GM21423 (cell line): ENCODE measurements at regions not wholly inside any gene's neighbourhood (a gene's known extent, or its start where the extent isn't known, plus 50 kb on each side); places are given as distances from the start of the nearest gene placed in this dataset.

Source experiments
- ATAC-seq: cut with Tn5 transposase; IDR thresholded peaks from one replicate; pipeline ENCODE4 v1.9.1; 2021; ENCODE audit warnings: mild to moderate bottlenecking, moderate library complexity; ENCODE audit not compliant: unreplicated experiment

GRCh38 chr2:107361751-107362381 lies 464.8 kb upstream of the RGPD4 start:
- ATAC-seq: no peak

- no peak for ATAC-seq
Observed at GRCh38 chr2:107362993-107363392, 463.7 kb upstream of the RGPD4 start.

DNA sequence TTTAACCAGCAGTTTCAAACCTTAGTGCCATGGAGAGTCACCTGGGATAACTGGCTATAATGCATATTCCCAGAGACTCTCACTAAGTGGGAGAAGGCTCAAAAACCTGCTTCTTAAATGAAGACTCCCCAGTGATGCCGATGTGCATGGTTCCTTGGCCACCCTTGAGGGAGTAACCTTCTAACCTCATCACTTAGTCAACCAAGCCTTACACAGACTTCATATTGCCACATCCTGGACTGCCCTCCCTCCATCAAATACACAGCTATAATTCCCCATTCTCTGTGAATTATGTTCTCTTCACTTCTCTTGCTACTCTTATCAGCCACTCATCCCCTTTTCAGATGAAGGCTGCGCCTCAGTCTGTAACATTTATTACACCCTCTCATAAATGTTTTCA lies 462.9 kb upstream of the RGPD4 start:
- no peak for ATAC-seq

DNA sequence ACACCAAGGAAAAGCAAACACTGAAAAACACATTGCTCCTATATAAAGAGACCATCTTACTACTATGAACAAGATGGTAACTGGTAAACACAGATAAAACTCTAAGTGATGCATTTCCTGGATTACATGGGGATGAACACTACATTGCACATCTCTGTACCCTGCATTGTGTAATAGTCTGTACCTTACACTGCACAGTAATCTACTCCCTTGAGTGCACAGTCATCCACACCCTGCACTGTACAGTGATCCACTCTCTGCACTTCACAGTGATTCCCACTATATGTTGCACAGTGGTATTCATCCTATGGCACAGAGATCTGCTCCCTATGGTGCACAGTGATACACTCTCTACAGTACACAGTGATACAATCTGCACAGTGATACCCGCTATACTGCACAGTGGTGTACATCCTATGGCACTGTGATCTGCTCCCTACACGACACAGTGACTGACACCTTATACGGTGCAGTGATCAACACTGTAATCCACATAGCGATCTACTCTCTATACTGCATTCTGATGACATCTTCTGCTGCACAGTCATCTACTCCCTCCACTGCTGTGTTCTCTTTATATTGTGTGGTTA lies 462.2 kb upstream of the RGPD4 start:
- ATAC-seq: no peak

- no peak for ATAC-seq
Observed at GRCh38 chr2:107374249-107374648, 452.4 kb upstream of the RGPD4 start.

DNA sequence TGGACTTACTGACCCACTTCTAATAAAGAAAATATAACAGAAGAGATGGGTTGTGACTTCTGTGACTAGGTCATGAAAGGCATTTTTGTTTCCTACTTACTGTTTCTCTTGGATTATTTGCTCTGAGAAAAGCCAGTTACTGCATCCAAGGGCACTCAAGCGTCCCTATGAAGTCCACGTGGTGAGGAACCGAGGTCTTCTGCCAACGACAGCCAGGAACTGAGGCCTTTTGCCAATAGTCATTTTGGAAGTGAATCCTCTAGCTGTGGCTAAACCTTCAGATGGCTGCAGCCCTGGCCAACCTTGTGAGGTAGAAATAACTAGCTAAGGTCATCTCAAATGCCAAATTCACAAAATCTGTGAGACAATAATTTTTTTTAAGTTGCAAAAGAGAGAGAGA lies 449.8 kb upstream of the RGPD4 start:
- no peak for ATAC-seq

GRCh38 chr2:107380912-107381311 lies 445.8 kb upstream of the RGPD4 start:
- ATAC-seq: no peak

- ATAC-seq: no peak
Observed at GRCh38 chr2:107383691-107384090, 443.0 kb upstream of the RGPD4 start.

GRCh38 chr2:107384422-107384821 lies 442.3 kb upstream of the RGPD4 start:
- no peak for ATAC-seq

- ATAC-seq: no peak
Observed at GRCh38 chr2:107385921-107386320, 440.8 kb upstream of the RGPD4 start.

GRCh38 chr2:107392241-107392704 lies 434.4 kb upstream of the RGPD4 start:
- ATAC-seq: no peak

DNA sequence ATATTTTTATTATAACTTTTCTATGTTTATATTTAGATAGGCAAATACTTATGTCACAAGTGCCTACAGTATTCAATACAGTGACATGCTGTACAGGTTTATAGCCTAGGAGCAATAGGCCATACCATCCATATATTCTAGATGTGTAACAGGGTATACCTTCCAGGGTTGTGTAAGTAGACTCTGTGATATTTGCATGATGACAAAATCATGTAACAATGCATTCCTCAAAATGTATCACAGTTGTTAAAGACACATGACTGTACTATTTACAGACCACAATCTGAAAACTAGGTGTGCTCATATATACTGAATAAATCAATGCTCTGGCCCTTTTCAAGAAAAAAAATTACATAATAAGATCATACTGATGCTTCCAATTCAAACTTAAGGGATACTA lies 433.2 kb upstream of the RGPD4 start:
- no peak for ATAC-seq

DNA sequence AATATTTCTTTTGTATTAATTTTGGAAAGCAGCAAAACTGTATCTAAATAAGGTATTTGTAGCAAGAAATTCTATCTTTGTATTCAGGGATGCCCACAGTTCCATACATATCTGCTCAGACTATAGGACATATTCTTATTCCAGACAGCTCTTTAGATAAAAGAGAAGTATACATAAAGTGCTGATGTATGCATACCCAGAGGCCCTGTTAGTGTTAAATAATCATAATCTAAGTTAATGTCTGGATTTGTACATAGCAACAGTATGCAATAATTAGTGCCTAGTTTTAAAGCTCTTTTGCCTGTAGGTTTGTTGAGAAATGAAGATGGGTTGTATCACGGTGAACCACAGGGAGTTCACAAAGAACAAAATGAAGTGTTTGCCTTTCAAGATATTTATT lies 428.0 kb upstream of the RGPD4 start:
- ATAC-seq: no peak

DNA sequence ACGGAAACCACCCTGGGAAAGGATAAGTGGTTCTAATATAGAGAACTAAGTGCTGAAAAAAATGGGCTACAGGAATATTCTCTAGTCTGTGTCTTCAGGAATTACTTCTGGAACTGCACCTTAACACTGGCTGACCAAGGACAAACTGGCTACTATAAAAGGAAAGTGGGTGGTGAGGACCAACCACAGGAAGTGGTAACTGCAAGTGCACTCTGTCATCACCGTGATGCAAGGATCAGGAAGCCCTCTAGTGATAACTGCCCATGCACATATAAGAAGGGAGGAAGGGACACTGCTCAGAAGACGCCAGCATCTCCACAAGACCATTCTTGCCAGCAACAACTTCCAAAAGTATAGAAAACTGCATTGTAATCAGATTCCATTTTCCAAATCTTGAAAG lies 424.4 kb upstream of the RGPD4 start:
- ATAC-seq: no peak

DNA sequence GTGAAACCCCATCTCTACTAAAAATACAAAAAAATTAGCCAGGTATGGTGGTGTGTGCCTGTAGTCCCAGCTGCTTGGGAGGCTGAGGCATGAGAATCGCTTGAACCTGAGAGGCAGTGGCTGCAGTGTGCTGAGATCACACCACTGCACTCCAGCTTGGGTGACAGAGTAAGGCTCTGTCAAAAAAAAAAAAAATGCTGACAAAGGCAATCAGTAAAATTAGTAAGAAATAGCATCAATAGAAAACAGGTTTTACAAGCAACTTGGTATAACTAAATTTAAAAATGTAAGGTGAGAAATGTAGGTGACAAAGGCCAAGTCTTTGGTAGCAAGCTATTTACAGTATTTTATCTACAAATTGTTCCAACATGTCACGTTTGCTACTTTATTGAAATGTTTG lies 421.4 kb upstream of the RGPD4 start:
- no peak for ATAC-seq

DNA sequence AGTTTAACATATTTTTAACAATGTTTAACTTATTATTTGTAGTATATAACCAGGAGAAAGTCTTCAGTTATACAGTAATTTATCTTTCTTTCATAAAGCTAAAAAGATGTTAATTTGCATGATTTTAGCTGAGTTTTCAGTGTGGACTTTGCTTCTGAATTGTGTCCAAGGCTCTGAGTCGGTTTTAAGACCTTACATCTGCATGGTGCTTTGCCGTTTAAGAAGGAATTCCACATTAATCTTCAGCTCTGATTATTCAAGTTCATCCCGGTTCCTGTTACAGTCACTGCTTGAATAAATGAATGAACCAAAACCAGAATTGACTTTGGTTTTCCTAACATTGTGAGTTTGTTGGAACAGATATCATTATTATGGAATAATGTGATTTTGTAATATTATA lies 419.7 kb upstream of the RGPD4 start:
- ATAC-seq: no peak

- ATAC-seq: no peak
Observed at GRCh38 chr2:107407974-107408373, 418.7 kb upstream of the RGPD4 start.

DNA sequence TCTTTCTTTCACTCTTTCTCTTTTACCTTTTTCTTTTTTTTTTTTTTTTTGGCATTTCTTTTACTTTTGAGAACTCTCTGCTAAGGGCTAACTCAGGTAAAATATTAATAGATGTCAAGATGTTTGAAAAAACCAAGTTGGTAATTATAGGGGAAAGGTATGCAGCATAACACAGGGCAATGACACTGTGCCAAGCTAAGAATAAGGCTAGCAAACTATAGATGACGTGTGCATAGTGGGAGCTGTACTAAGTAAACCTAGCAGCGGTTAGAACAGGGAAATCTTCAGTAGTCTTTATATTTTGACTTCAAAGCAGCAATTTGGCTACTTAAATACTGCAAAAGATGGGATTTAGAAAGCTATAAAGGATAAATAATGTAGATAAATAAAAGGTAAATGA lies 415.4 kb upstream of the RGPD4 start:
- ATAC-seq: no peak

- no peak for ATAC-seq
Observed at GRCh38 chr2:107412209-107412904, 414.3 kb upstream of the RGPD4 start.

- no peak for ATAC-seq
Observed at GRCh38 chr2:107412981-107413380, 413.7 kb upstream of the RGPD4 start.

- ATAC-seq: no peak
Observed at GRCh38 chr2:107414376-107414775, 412.3 kb upstream of the RGPD4 start.

GRCh38 chr2:107418708-107419107 lies 408.0 kb upstream of the RGPD4 start:
- ATAC-seq: no peak
